ENCODE measurements at regions not wholly inside any gene's neighbourhood (a gene's known extent, or its start where the extent isn't known, plus 50 kb on each side); places are given as distances from the start of the nearest gene placed in this dataset.

- no peak overlapping the region for H3K4me3 Mint-ChIP-seq
- CTCF ChIA-PET = no interaction called here
- no peak overlapping the region for H3K27ac Mint-ChIP-seq
- no peak for DNase-seq
- H3K27me3 Mint-ChIP-seq = peaks cover 4% of the 10 kb centered on the region
- H3K36me3 Mint-ChIP-seq (ENCODE audit: low read depth) = no peaks in the 10 kb centered on the region
- POLR2A ChIA-PET = no interaction called here
- H3K9me3 Mint-ChIP-seq = no peaks in the 10 kb centered on the region
- H3K4me1 Mint-ChIP-seq = no peaks in the 10 kb centered on the region
Measured at GRCh38 chr11:130798280-130798679, 118.0 kb downstream of the SNX19 start.

- Mint-ChIP-seq H3K27me3 (peaks cover 4% of the 10 kb centered on the region), H3K36me3 (ENCODE audit: low read depth) (no peaks in the 10 kb centered on the region), H3K4me1 (no peaks in the 10 kb centered on the region), H3K9me3 (no peaks in the 10 kb centered on the region), H3K4me3 (no peak overlapping the region), H3K27ac (no peak overlapping the region)
- DNase-seq = no peak
- CTCF ChIA-PET = no interaction called here
- POLR2A ChIA-PET = no interaction called here
Measured at GRCh38 chr11:130798801-130799200, 117.5 kb downstream of the SNX19 start.

GRCh38 chr11:130801333-130802122 is 114.8 kb downstream of the SNX19 start:
- H3K36me3 Mint-ChIP-seq (ENCODE audit: low read depth) = no peaks in the 10 kb centered on the region
- H3K4me1 Mint-ChIP-seq = no peaks in the 10 kb centered on the region
- no peak for DNase-seq
- H3K4me3 Mint-ChIP-seq = no peak overlapping the region
- H3K9me3 Mint-ChIP-seq = no peaks in the 10 kb centered on the region
- ChIA-PET POLR2A (no interaction called here), CTCF (no interaction called here)
- H3K27me3 Mint-ChIP-seq = peaks cover 2% of the 10 kb centered on the region
- no peak overlapping the region for H3K27ac Mint-ChIP-seq

GRCh38 chr11:130802567-130802966 is 113.7 kb downstream of the SNX19 start:
- no peak overlapping the region for H3K4me3 Mint-ChIP-seq
- H3K27ac Mint-ChIP-seq = no peak overlapping the region
- no peaks in the 10 kb centered on the region for H3K9me3 Mint-ChIP-seq
- no peaks in the 10 kb centered on the region for H3K36me3 Mint-ChIP-seq (ENCODE audit: low read depth)
- no peaks in the 10 kb centered on the region for H3K4me1 Mint-ChIP-seq
- no peak for DNase-seq
- H3K27me3 Mint-ChIP-seq = peaks cover 2% of the 10 kb centered on the region
- ChIA-PET CTCF (interaction anchor here (1.8 kb wide), 1 partner anchor 60 kb away, joined by 4 read pairs; no protein-coding TSS in a partner anchor), POLR2A (no interaction called here)

GRCh38 chr11:130804306-130805076 is 111.8 kb downstream of the SNX19 start:
- DNase-seq = no peak

GRCh38 chr11:130806746-130807145 is 109.5 kb downstream of the SNX19 start:
- Mint-ChIP-seq H3K4me1 (no peaks in the 10 kb centered on the region), H3K27me3 (peaks cover 9% of the 10 kb centered on the region), H3K36me3 (ENCODE audit: low read depth) (no peaks in the 10 kb centered on the region), H3K27ac (no peak overlapping the region), H3K9me3 (no peaks in the 10 kb centered on the region), H3K4me3 (no peak overlapping the region)
- DNase-seq = no peak
- ChIA-PET POLR2A (no interaction called here), CTCF (no interaction called here)

More at GRCh38 chr11:130804306-130805076, 111.8 kb downstream of the SNX19 start:
- no peaks in the 10 kb centered on the region for H3K9me3 Mint-ChIP-seq
- H3K4me3 Mint-ChIP-seq = no peak overlapping the region
- no peaks in the 10 kb centered on the region for H3K4me1 Mint-ChIP-seq
- ChIA-PET POLR2A (no interaction called here), CTCF (interaction anchor here (1.8 kb wide), 1 partner anchor 58 kb away, joined by 4 read pairs; no protein-coding TSS in a partner anchor)
- no peak overlapping the region for H3K27ac Mint-ChIP-seq
- no peaks in the 10 kb centered on the region for H3K36me3 Mint-ChIP-seq (ENCODE audit: low read depth)
- peaks cover 4% of the 10 kb centered on the region for H3K27me3 Mint-ChIP-seq

GRCh38 chr11:130808541-130808940 is 107.7 kb downstream of the SNX19 start:
- Mint-ChIP-seq H3K27me3 (peaks cover 9% of the 10 kb centered on the region), H3K27ac (no peak overlapping the region), H3K36me3 (ENCODE audit: low read depth) (no peaks in the 10 kb centered on the region), H3K9me3 (no peaks in the 10 kb centered on the region), H3K4me3 (no peak overlapping the region), H3K4me1 (no peaks in the 10 kb centered on the region)
- ChIA-PET CTCF (no interaction called here), POLR2A (no interaction called here)
- DNase-seq = no peak

- CTCF ChIA-PET = interaction anchor here (1.3 kb wide), 1 partner anchor 21 kb away, joined by 3 read pairs; no protein-coding TSS in a partner anchor
Measured at GRCh38 chr11:130813196-130813595, 103.1 kb downstream of the SNX19 start.

GRCh38 chr11:130813638-130814037 is 102.6 kb downstream of the SNX19 start:
- Mint-ChIP-seq H3K4me3 (no peak overlapping the region), H3K27me3 (peaks cover 6% of the 10 kb centered on the region), H3K27ac (no peak overlapping the region), H3K9me3 (no peaks in the 10 kb centered on the region), H3K36me3 (ENCODE audit: low read depth) (no peaks in the 10 kb centered on the region), H3K4me1 (no peaks in the 10 kb centered on the region)
- no peak for DNase-seq
- ChIA-PET POLR2A (no interaction called here), CTCF (no interaction called here)

More at GRCh38 chr11:130813196-130813595, 103.1 kb downstream of the SNX19 start:
- no peak for DNase-seq
- peaks cover 6% of the 10 kb centered on the region for H3K27me3 Mint-ChIP-seq
- H3K36me3 Mint-ChIP-seq (ENCODE audit: low read depth) = no peaks in the 10 kb centered on the region
- H3K27ac Mint-ChIP-seq = no peak overlapping the region
- no peak overlapping the region for H3K4me3 Mint-ChIP-seq
- no peaks in the 10 kb centered on the region for H3K4me1 Mint-ChIP-seq
- H3K9me3 Mint-ChIP-seq = no peaks in the 10 kb centered on the region
- POLR2A ChIA-PET = interaction anchor here (0.7 kb wide), 1 partner anchor 292 kb away, joined by 3 read pairs; no protein-coding TSS in a partner anchor

- Mint-ChIP-seq H3K27me3 (peaks cover 6% of the 10 kb centered on the region), H3K4me3 (no peak overlapping the region), H3K27ac (no peak overlapping the region), H3K36me3 (ENCODE audit: low read depth) (no peaks in the 10 kb centered on the region), H3K9me3 (no peaks in the 10 kb centered on the region), H3K4me1 (no peaks in the 10 kb centered on the region)
- no peak for DNase-seq
- ChIA-PET POLR2A (no interaction called here), CTCF (no interaction called here)
Measured at GRCh38 chr11:130814440-130815096, 101.7 kb downstream of the SNX19 start.

- H3K27me3 Mint-ChIP-seq = peaks cover 5% of the 10 kb centered on the region
- POLR2A ChIA-PET = no interaction called here
- no peak for DNase-seq
- H3K4me3 Mint-ChIP-seq = no peak overlapping the region
- CTCF ChIA-PET = no interaction called here
- H3K9me3 Mint-ChIP-seq = no peaks in the 10 kb centered on the region
- H3K27ac Mint-ChIP-seq = no peak overlapping the region
- no peaks in the 10 kb centered on the region for H3K4me1 Mint-ChIP-seq
- no peaks in the 10 kb centered on the region for H3K36me3 Mint-ChIP-seq (ENCODE audit: low read depth)
Measured at GRCh38 chr11:130815097-130815802, 101.0 kb downstream of the SNX19 start.

GRCh38 chr11:130815956-130816355 is 100.3 kb downstream of the SNX19 start:
- H3K27me3 Mint-ChIP-seq = peaks cover 7% of the 10 kb centered on the region
- H3K4me3 Mint-ChIP-seq = no peak overlapping the region
- H3K27ac Mint-ChIP-seq = no peak overlapping the region
- no peaks in the 10 kb centered on the region for H3K9me3 Mint-ChIP-seq
- POLR2A ChIA-PET = no interaction called here
- H3K36me3 Mint-ChIP-seq (ENCODE audit: low read depth) = no peaks in the 10 kb centered on the region
- CTCF ChIA-PET = no interaction called here
- H3K4me1 Mint-ChIP-seq = no peaks in the 10 kb centered on the region
- no peak for DNase-seq

Data from activated CD4-positive, alpha-beta memory T cell treated with anti-CD3 and anti-CD28 coated beads, Interleukin-2, amount 10 ng/mL, durations not matched to agents 7 days and 5 days (primary cell).